Upper lobe of left lung (tissue), 4 donors: ENCODE measurements at regions not wholly inside any gene's neighbourhood (a gene's known extent, or its start where the extent isn't known, plus 50 kb on each side); places are given as distances from the start of the nearest gene placed in this dataset.

Source experiments
- POLR2A ChIP-seq, 4 donors: fragments of 450-650 bp; IDR thresholded peaks; one replicate each; pipeline ENCODE4 v1.5.1; 2016 to 2017; ENCODE audit warnings: antibody characterized with exemption in 4 of 4, mild to moderate bottlenecking in 2 of 4
- POLR2AphosphoS5 ChIP-seq, 2 donors: sonication (generic); formaldehyde crosslinking; IDR thresholded peaks; one replicate each; pipeline ENCODE4 v1.5.1; 2017; ENCODE audit warnings: antibody characterized with exemption in 2 of 2
- TF ChIP-seq, protein P1 (sequence below), 6 experiments: fragments of 450-650 bp in 4 of 6; fragments of 200-600 bp in 2 of 6; sonication (generic) in 2 of 6; IDR thresholded peaks; one replicate each; pipeline ENCODE4 v1.5.1; 2016 to 2019; ENCODE audit warnings: antibody characterized with exemption in 6 of 6

DNA sequence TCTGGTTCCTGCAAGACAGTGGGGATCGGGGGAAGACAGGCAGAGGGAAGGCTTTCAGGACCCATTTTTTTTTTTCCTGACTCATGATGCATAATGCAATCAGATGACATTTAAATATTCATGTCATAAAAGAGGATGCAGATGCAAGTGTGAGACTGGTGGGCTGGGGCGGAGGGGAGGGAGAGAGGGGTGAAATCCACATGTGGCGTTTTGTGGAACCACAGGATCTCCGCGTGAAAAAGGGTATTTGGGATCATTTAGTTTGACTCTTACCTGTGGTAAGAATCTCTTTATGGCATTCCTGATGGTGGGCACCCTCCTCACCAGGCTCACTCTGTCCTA, 249.3 kb upstream of the CSF3R start:
- TF ChIP-seq, protein P1, sequence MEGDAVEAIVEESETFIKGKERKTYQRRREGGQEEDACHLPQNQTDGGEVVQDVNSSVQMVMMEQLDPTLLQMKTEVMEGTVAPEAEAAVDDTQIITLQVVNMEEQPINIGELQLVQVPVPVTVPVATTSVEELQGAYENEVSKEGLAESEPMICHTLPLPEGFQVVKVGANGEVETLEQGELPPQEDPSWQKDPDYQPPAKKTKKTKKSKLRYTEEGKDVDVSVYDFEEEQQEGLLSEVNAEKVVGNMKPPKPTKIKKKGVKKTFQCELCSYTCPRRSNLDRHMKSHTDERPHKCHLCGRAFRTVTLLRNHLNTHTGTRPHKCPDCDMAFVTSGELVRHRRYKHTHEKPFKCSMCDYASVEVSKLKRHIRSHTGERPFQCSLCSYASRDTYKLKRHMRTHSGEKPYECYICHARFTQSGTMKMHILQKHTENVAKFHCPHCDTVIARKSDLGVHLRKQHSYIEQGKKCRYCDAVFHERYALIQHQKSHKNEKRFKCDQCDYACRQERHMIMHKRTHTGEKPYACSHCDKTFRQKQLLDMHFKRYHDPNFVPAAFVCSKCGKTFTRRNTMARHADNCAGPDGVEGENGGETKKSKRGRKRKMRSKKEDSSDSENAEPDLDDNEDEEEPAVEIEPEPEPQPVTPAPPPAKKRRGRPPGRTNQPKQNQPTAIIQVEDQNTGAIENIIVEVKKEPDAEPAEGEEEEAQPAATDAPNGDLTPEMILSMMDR (IDR thresholded peaks at IDR 0.05) = no peak
- TF ChIP-seq POLR2AphosphoS5 (IDR thresholded peaks at IDR 0.05) (no peak), POLR2A (IDR thresholded peaks at IDR 0.05) (no peak)
